IMR-90 (cell line): ENCODE measurements at regions not wholly inside any gene's neighbourhood (a gene's known extent, or its start where the extent isn't known, plus 50 kb on each side); places are given as distances from the start of the nearest gene placed in this dataset.

Source experiments
- ATAC-seq: fragments of 200-7000 bp; cut with Tn5 transposase; 2 replicates; pipeline ENCODE4 v1.9.1; 2020; ENCODE audit warnings: low read depth, mild to moderate bottlenecking, moderate library complexity
- BruUV-seq: library from RNA; stranded (reverse); fragments of 400-500 nt; replicated peaks from 2 replicates; lab custom pipeline; 2021; lab: Mats Ljungman, UMichigan
- CTCF ChIA-PET: fragments of 300-600 bp; formaldehyde crosslinking; extraction: SDS; loops from one replicate; lab custom pipeline; 2021; ENCODE audit warnings: antibody characterized with exemption; lab: Yijun Ruan, JAX
- POLR2A ChIA-PET: fragments of 300-600 bp; sonication (Branson Sonifier 250); formaldehyde crosslinking; loops from one replicate; lab custom pipeline; 2022; ENCODE audit warnings: antibody characterized with exemption; ENCODE audit not compliant: unreplicated experiment; lab: Charles Lee
- DNase-seq: peaks from one replicate; pipeline ENCODE4 v3.0.0; 2013
- H2AFZ ChIP-seq: replicated peaks from 2 replicates; pipeline ENCODE3; 2013; ENCODE audit warnings: low read length, mild to moderate bottlenecking; ENCODE audit not compliant: poor library complexity
- H2AK5ac ChIP-seq: 2 replicates; pipeline ENCODE4 v1.6.1; 2013; ENCODE audit warnings: low read depth, low read length, inconsistent platforms
- H2AK9ac ChIP-seq: replicated peaks from 2 replicates; pipeline ENCODE3; 2013; ENCODE audit warnings: mild to moderate bottlenecking, low read depth, low read length, moderate library complexity; ENCODE audit not compliant: poor library complexity
- H2BK120ac ChIP-seq: 2 replicates; pipeline ENCODE4 v1.6.1; 2013; ENCODE audit warnings: low read depth, low read length, inconsistent platforms
- H2BK15ac ChIP-seq: 3 replicates; pipeline ENCODE4 v1.6.1; 2013; ENCODE audit warnings: low read depth, low read length, inconsistent platforms
- H2BK20ac ChIP-seq: 2 replicates; pipeline ENCODE4 v1.6.1; 2013; ENCODE audit warnings: low read depth, mild to moderate bottlenecking, inconsistent platforms, low read length, moderate library complexity
- H2BK5ac ChIP-seq: 2 replicates; pipeline ENCODE4 v1.6.1; 2013; ENCODE audit warnings: mild to moderate bottlenecking, low read depth, low read length, inconsistent platforms; ENCODE audit not compliant: poor library complexity, severe bottlenecking
- H3K14ac ChIP-seq: replicated peaks from 2 replicates; pipeline ENCODE4 v1.6.1; 2013; ENCODE audit warnings: low read depth, low read length, inconsistent platforms
- H3K18ac ChIP-seq: 2 replicates; pipeline ENCODE4 v1.6.1; 2013; ENCODE audit warnings: low read depth, low read length, control low read depth
- H3K23ac ChIP-seq: 2 replicates; pipeline ENCODE4 v1.6.1; 2013; ENCODE audit warnings: low read depth, low read length, inconsistent platforms
- H3K27ac ChIP-seq: 2 replicates; pipeline ENCODE4 v1.5.1; 2013; ENCODE audit warnings: mild to moderate bottlenecking, control low read depth, low read length; ENCODE audit not compliant: insufficient read depth
- H3K27me3 ChIP-seq: 2 replicates; pipeline ENCODE4 v1.6.1; 2013; ENCODE audit warnings: low read length; ENCODE audit not compliant: control insufficient read depth, insufficient read depth
- H3K36me3 ChIP-seq: 2 replicates; pipeline ENCODE4 v1.6.1; 2013; ENCODE audit warnings: low read length, mixed read lengths; ENCODE audit not compliant: control insufficient read depth, insufficient read depth
- H3K4ac ChIP-seq: 2 replicates; pipeline ENCODE4 v1.6.1; 2013; ENCODE audit warnings: low read depth, low read length, inconsistent platforms
- H3K4me1 ChIP-seq: 2 replicates; pipeline ENCODE4 v1.6.1; 2013; ENCODE audit warnings: low read length, mixed read lengths; ENCODE audit not compliant: control insufficient read depth, insufficient read depth
- H3K4me2 ChIP-seq: 2 replicates; pipeline ENCODE4 v1.6.1; 2013; ENCODE audit warnings: low read depth, mild to moderate bottlenecking, control low read depth, low read length, moderate library complexity
- H3K4me3 ChIP-seq: 2 replicates; pipeline ENCODE4 v1.5.1; 2013; ENCODE audit warnings: low read depth, mild to moderate bottlenecking, control low read depth, low read length, moderate library complexity; ENCODE audit not compliant: insufficient read depth
- H3K56ac ChIP-seq: 2 replicates; pipeline ENCODE4 v1.6.1; 2013; ENCODE audit warnings: low read length, inconsistent platforms; ENCODE audit not compliant: insufficient read depth; ENCODE audit errors: extremely low read depth
- H3K79me1 ChIP-seq, 2 experiments: 2 replicates each; pipeline ENCODE4 v1.6.1; 2013; ENCODE audit warnings: low read length in 2 of 2, inconsistent platforms in 1 of 2, low read depth in 1 of 2
- H3K9ac ChIP-seq: 2 replicates; pipeline ENCODE4 v1.6.1; 2013; ENCODE audit warnings: low read depth, low read length, control low read depth
- H3K9me1 ChIP-seq: 2 replicates; pipeline ENCODE4 v1.6.1; 2013; ENCODE audit warnings: low read length, inconsistent platforms; ENCODE audit not compliant: insufficient read depth
- H3K9me3 ChIP-seq: 2 replicates; pipeline ENCODE4 v1.6.1; 2013; ENCODE audit warnings: low read length; ENCODE audit not compliant: control insufficient read depth, insufficient read depth
- H4K20me1 ChIP-seq: 2 replicates; pipeline ENCODE4 v1.6.1; 2013; ENCODE audit warnings: low read length, inconsistent platforms; ENCODE audit not compliant: insufficient read depth
- H4K5ac ChIP-seq: 2 replicates; pipeline ENCODE4 v1.6.1; 2013; ENCODE audit warnings: mild to moderate bottlenecking, low read depth, low read length, control low read depth
- H4K8ac ChIP-seq, 2 experiments: 2 replicates each; pipeline ENCODE4 v1.6.1; 2013; ENCODE audit warnings: low read depth in 2 of 2, low read length in 2 of 2, control low read depth in 1 of 2, inconsistent platforms in 1 of 2
- H4K91ac ChIP-seq: 2 replicates; pipeline ENCODE4 v1.6.1; 2013; ENCODE audit warnings: low read depth, low read length, inconsistent platforms; ENCODE audit not compliant: insufficient read depth
- BHLHE40 ChIP-seq: fragments of 150-350 bp; IDR thresholded peaks from 2 replicates; pipeline ENCODE4 v1.6.1; 2016; ENCODE audit warnings: mild to moderate bottlenecking, low read depth, low read length
- CEBPB ChIP-seq: IDR thresholded peaks from 2 replicates; pipeline ENCODE4 v1.6.1; 2012; ENCODE audit warnings: low read depth, low read length, improper control_type of control experiment
- CHD1 ChIP-seq: IDR thresholded peaks from 2 replicates; pipeline ENCODE4 v1.6.1; 2012; ENCODE audit warnings: low read depth, low read length, improper control_type of control experiment
- FOS ChIP-seq: fragments of 150-350 bp; IDR thresholded peaks from 2 replicates; pipeline ENCODE4 v1.6.1; 2016; ENCODE audit warnings: low read depth, low read length
- MAFK ChIP-seq: IDR thresholded peaks from 2 replicates; pipeline ENCODE4 v1.6.1; 2012; ENCODE audit warnings: low read depth, low read length, improper control_type of control experiment
- MAZ ChIP-seq: IDR thresholded peaks from 2 replicates; pipeline ENCODE4 v1.6.1; 2012; ENCODE audit warnings: low read depth, mild to moderate bottlenecking, low read length, improper control_type of control experiment, moderate library complexity, borderline replicate concordance
- MXI1 ChIP-seq: IDR thresholded peaks from 2 replicates; pipeline ENCODE4 v1.6.1; 2012; ENCODE audit warnings: low read depth, mild to moderate bottlenecking, low read length, moderate library complexity, borderline replicate concordance
- NFE2L2 ChIP-seq: fragments of 150-350 bp; IDR thresholded peaks from 2 replicates; pipeline ENCODE4 v1.6.1; 2016; ENCODE audit warnings: low read depth, mild to moderate bottlenecking, low read length
- POLR2A ChIP-seq: IDR thresholded peaks from 2 replicates; pipeline ENCODE4 v1.6.1; 2012; ENCODE audit warnings: mild to moderate bottlenecking, low read depth, low read length
- RCOR1 ChIP-seq: IDR thresholded peaks from 2 replicates; pipeline ENCODE4 v1.6.1; 2012; ENCODE audit warnings: mild to moderate bottlenecking, low read length, improper control_type of control experiment; ENCODE audit not compliant: insufficient replicate concordance
- RFX5 ChIP-seq: IDR thresholded peaks from 2 replicates; pipeline ENCODE4 v1.8.0; 2012; ENCODE audit warnings: low read depth, mild to moderate bottlenecking, low read length, moderate library complexity
- SMC3 ChIP-seq: fragments of 150-350 bp; IDR thresholded peaks from 2 replicates; pipeline ENCODE4 v1.6.1; 2016; ENCODE audit warnings: low read depth, mild to moderate bottlenecking, antibody characterized with exemption, low read length, moderate library complexity
- WGBS, 2 experiments: methylation state at CpG; one replicate each; pipeline versions ENCODE4 v1.1.5 to v1.1.7; 2013; ENCODE audit warnings: missing lambda C conversion rate in 2 of 2; ENCODE audit not compliant: insufficient read length in 1 of 2; ENCODE audit errors: extremely low coverage in 2 of 2; 5-methylcytosine and 5-hydroxymethylcytosine counted together
- dilution Hi-C: fragments of 300-500 bp; cut with HindIII; formaldehyde crosslinking; loops from one replicate; pipeline ENCODE4 v1.14.3; 2018; ENCODE audit warnings: low sequenced_read_pairs; ENCODE audit not compliant: unreplicated experiment
- in situ Hi-C: fragments of 300-500 bp; cut with MboI; formaldehyde crosslinking; loops from 3 replicates; pipeline ENCODE4 v1.14.3; 2019; ENCODE audit warnings: low sequenced_read_pairs, inconsistent platforms, mixed read lengths
- intact Hi-C: fragments of 100-400 bp; cut with micrococcal nuclease; formaldehyde crosslinking; loops from 2 replicates; pipeline ENCODE4 v1.10.0; 2022
- TF ChIP-seq, protein P1 (sequence below): conservative IDR thresholded peaks from 2 replicates; pipeline ENCODE4 v1.5.1; 2012; ENCODE audit warnings: mild to moderate bottlenecking, low read depth, low read length, improper control_type of control experiment
- TF ChIP-seq, protein P2 (sequence below): fragments of 150-350 bp; IDR thresholded peaks from 2 replicates; pipeline ENCODE4 v1.6.1; 2017; ENCODE audit warnings: mild to moderate bottlenecking, antibody characterized with exemption, low read length, low read depth
- TF ChIP-seq, protein P3 (sequence below): fragments of 150-350 bp; IDR thresholded peaks from 2 replicates; pipeline ENCODE4 v1.6.1; 2016; ENCODE audit warnings: low read depth, mild to moderate bottlenecking, low read length, moderate library complexity, borderline replicate concordance

DNA sequence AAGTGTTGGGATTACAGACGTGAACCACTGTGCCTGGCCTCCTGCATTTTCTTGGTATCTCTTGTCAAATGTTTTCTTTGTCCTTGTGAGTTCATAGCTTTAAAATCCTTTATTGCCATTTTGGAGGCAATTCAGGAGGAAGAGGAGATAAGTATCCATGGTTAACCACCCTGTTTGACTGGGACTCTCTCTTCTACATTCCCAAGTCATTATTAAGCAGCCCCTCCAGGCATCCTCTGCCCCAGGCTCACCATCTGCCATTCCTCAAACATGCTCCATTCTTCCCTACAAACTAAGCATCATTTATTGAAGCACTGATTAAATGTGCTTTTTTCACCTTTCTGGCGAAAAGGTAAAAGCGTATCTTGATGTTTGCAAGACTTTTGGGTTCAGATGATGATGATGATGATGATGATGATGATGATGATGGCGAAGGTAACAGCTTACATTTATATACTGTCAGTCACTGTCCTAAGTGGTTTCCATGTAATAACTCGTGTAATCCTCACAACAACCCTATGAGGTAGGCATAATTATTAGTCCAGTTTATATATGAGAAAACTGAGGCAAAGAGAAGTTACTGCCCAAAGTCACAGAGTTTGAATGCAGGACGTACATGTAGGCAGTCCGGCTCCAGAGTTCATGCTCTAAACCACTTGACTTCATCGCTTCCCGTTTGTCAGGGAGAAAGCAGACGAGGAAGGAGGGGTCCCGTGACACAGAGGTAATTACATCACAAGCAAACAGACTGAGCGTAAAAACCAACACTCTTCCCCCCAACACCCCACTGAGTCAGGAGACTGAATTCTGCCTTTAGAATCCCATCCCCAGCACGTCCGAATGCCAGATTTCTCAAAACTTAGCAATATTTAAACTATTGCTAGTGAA, 69.7 kb upstream of the ACKR3 start:
- dilution Hi-C loops (no loop called here), intact Hi-C loops (no loop called here), in situ Hi-C loops (loop anchor here (25.0 kb wide), 1 partner anchor 1062 kb away; the partner anchor contains the start of gene PRLH)
- Histone ChIP-seq H4K8ac (no peak overlapping the region), H2BK5ac (no peak overlapping the region), H3K27me3 (no peaks in the 10 kb centered on the region; the same call in 1 of the 2 replicates), H3K4me1 (no peaks in the 10 kb centered on the region), H2BK20ac (no peak overlapping the region), H3K14ac (no peak overlapping the region), H2BK120ac (no peak overlapping the region), H3K9me3 (peaks cover 2% of the 10 kb centered on the region; the same call in 1 of the 2 replicates), H3K56ac (no peak overlapping the region), H3K79me1 (no peaks in the 10 kb centered on the region), H3K36me3 (no peaks in the 10 kb centered on the region), H3K9me1 (no peaks in the 10 kb centered on the region), H4K91ac (no peak overlapping the region), H4K20me1 (no peaks in the 10 kb centered on the region), H2AFZ (no peak overlapping the region), H2AK9ac (no peak overlapping the region), H3K18ac (no peak overlapping the region), H3K27ac (no peak overlapping the region), H3K9ac (no peak overlapping the region), H4K5ac (no peak overlapping the region), H2BK15ac (no peak overlapping the region), H2AK5ac (no peak overlapping the region), H3K4me2 (no peak overlapping the region), H3K4me3 (no peak overlapping the region), H3K4ac (no peak overlapping the region), H3K23ac (no peak overlapping the region)
- ChIA-PET CTCF (no interaction called here), POLR2A (no interaction called here)
- no peak for DNase-seq
- BruUV-seq: no TSS peak
- ATAC-seq: no peak
- WGBS, 2 experiments: 40% methylated on average over 1 of the region's 14 CpGs; no CpG with 5 or more reads in 1 of the 2 experiments
- TF ChIP-seq RFX5 (no peak), CEBPB (no peak), FOS (no peak), BHLHE40 (no peak), POLR2A (no peak), RCOR1 (no peak), CHD1 (no peak), SMC3 (no peak), MXI1 (no peak), MAZ (no peak), NFE2L2 (no peak), MAFK (no peak)
- TF ChIP-seq, protein P1, sequence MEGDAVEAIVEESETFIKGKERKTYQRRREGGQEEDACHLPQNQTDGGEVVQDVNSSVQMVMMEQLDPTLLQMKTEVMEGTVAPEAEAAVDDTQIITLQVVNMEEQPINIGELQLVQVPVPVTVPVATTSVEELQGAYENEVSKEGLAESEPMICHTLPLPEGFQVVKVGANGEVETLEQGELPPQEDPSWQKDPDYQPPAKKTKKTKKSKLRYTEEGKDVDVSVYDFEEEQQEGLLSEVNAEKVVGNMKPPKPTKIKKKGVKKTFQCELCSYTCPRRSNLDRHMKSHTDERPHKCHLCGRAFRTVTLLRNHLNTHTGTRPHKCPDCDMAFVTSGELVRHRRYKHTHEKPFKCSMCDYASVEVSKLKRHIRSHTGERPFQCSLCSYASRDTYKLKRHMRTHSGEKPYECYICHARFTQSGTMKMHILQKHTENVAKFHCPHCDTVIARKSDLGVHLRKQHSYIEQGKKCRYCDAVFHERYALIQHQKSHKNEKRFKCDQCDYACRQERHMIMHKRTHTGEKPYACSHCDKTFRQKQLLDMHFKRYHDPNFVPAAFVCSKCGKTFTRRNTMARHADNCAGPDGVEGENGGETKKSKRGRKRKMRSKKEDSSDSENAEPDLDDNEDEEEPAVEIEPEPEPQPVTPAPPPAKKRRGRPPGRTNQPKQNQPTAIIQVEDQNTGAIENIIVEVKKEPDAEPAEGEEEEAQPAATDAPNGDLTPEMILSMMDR: no peak
- TF ChIP-seq, protein P2, sequence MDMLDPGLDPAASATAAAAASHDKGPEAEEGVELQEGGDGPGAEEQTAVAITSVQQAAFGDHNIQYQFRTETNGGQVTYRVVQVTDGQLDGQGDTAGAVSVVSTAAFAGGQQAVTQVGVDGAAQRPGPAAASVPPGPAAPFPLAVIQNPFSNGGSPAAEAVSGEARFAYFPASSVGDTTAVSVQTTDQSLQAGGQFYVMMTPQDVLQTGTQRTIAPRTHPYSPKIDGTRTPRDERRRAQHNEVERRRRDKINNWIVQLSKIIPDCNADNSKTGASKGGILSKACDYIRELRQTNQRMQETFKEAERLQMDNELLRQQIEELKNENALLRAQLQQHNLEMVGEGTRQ: no peak
- TF ChIP-seq, protein P3, sequence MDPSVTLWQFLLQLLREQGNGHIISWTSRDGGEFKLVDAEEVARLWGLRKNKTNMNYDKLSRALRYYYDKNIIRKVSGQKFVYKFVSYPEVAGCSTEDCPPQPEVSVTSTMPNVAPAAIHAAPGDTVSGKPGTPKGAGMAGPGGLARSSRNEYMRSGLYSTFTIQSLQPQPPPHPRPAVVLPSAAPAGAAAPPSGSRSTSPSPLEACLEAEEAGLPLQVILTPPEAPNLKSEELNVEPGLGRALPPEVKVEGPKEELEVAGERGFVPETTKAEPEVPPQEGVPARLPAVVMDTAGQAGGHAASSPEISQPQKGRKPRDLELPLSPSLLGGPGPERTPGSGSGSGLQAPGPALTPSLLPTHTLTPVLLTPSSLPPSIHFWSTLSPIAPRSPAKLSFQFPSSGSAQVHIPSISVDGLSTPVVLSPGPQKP: no peak
